ENCODE measurements at regions not wholly inside any gene's neighbourhood (a gene's known extent, or its start where the extent isn't known, plus 50 kb on each side); places are given as distances from the start of the nearest gene placed in this dataset.

DNA sequence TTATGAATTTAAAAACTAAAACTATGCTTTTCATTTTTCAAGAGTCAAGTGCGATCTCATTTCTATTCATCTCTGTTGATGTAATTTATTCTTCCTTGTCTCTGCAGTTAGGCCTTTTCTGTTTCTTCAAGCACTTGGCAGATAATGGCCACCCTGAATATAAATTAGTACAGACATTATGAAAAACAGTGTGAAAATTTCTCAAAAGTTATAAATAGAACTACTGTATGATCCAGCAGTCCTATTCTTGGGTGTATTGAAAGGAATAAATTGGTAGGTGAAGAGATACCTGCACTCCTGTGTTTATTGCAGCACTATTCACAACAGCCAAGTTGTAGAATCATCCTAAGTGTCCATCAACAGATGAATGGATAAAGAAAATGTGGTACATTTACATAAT is 248.3 kb downstream of the DOK5 start:
- no peak for TF ChIP-seq CTCF (IDR thresholded peaks at IDR 0.05)
- ATAC-seq (ENCODE audit: low FRiP score) (no peak), DNase-seq (ENCODE audit: low spot score) (no peak)

DNA sequence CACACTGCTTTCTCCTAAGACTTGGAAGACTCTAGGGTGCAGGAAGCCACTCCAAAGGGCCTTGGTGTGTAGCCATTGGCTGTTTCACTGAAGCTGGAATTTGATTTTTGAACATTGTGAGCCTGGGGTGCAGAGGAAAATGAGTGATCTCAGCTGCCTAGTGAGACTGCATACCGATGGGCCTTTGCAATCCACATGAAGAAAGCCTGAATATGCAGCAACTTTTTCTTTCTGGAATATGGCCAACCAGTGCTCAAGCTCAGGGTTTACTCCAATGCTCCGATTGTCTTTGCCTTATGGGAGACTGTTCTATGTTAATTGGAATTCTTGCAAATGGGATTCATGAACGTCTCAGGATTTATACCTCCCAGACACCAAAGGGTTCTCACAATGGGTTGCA is 242.6 kb downstream of the DOK5 start:
- DNase-seq (ENCODE audit: low spot score) (no peak), ATAC-seq (ENCODE audit: low FRiP score) (no peak)
- no peak for TF ChIP-seq CTCF (IDR thresholded peaks at IDR 0.05)

GRCh38 chr20:54716790-54717189 is 241.4 kb downstream of the DOK5 start:
- DNase-seq (ENCODE audit: low spot score) (no peak), ATAC-seq (ENCODE audit: low FRiP score) (no peak)
- no peak for TF ChIP-seq CTCF (IDR thresholded peaks at IDR 0.05)

DNA sequence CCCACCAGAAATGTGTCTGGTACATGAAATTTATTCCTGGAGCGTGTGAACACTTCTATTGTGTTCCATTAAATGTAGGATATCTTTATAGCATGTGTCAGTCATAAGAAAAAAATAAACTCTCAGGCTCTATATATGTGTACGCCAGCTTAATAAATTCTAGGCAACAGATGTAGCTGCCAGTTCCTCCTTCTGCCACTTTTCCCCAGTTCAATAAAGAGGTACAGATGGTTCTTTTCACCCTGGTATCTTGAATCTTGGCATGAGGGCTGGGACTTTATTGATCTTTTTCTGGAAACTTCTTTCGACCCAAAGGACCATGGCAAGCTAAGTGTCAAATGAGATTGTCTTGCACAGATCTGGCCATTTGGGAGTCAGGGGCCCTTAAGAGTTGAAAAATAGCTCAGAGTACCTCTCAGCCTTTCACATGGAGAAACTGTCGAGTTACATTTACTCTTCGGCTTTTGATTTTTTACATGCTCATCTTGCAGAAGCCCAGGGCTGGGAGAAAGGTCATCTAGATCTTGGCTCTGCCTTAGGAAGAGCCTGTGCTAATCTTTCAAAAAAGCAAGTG is 240.9 kb downstream of the DOK5 start:
- ATAC-seq (ENCODE audit: low FRiP score): no peak
- no peak for TF ChIP-seq CTCF (IDR thresholded peaks at IDR 0.05)
- no peak for DNase-seq (ENCODE audit: low spot score)

DNA sequence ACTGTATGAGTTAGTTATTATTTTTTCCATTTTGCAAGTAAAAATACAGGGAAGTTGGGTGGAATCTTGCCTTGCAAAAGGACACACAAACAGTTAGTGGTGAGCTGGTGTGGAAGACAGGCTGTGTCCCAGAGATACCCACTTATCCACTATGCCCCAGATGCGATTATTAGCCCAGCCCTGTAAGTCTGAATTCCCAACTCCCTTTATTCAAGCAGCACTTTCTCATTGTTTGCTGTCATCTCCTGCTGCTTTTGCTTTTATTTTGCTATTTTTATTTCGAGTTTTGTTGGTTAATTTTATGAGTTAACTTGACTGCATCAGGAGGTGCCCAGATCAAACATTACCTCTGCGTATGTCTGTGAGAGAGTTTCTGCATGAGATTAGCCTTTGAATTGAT is 239.4 kb downstream of the DOK5 start:
- TF ChIP-seq CTCF (IDR thresholded peaks at IDR 0.05): no peak
- DNase-seq (ENCODE audit: low spot score) (no peak), ATAC-seq (ENCODE audit: low FRiP score) (no peak)

DNA sequence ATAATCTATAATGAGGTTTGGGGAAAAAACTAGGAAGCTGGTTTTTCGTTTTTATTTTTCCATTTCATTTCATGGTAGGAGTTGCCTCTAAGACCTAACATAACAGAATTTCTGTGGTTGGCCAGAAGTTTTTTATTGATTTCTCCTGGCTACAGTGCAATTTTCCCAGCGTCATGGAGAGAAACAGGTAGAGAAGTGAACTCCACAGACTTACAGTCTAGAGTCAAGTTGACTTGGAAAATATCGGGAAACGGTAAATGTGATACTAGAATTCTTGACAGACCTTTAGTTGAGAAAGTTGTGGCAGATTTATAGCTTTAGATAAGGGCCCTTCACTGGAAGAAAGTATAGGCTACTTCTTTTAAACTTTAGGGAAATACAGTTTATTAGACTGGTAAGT is 238.3 kb downstream of the DOK5 start:
- no peak for TF ChIP-seq CTCF (IDR thresholded peaks at IDR 0.05)
- no peak for ATAC-seq (ENCODE audit: low FRiP score)

GRCh38 chr20:54711071-54711470 is 235.7 kb downstream of the DOK5 start:
- TF ChIP-seq CTCF (IDR thresholded peaks at IDR 0.05): no peak
- no peak for DNase-seq (ENCODE audit: low spot score)
- ATAC-seq (ENCODE audit: low FRiP score): no peak

More for the DNA sequence above, 238.3 kb downstream of the DOK5 start:
- no peak for DNase-seq (ENCODE audit: low spot score)

All from omental fat pad (tissue), 3 donors.